Embryonic facial prominence (tissue), 1 donor: ENCODE measurements at regions not wholly inside any gene's neighbourhood (a gene's known extent, or its start where the extent isn't known, plus 50 kb on each side); places are given as distances from the start of the nearest gene placed in this dataset.

Experiments
- DNase-seq: peaks from one replicate; pipeline ENCODE4 v3.0.0-alpha.2; 2016; ENCODE audit errors: extremely low spot score

DNA sequence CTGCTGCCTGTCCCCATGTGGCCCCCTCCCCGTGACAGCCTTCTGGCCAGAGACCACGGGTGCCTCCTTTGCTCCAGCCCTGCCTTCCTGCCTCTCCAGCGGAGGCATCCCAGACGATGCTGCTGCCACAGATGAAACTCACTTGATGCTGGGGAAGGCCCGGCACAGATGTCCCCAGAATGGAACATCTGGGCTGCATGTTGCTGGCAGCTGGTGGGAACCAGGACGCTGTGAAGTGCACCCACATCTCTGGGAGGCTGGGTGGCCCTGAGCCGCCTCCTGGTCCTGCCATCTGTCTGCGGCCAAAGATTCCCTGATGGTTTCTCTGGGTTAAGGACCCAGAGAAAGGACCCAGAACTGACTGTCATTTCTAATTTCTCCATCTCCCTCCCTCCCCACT is 51.9 kb upstream of the PTPRS start:
- no peak for DNase-seq

DNA sequence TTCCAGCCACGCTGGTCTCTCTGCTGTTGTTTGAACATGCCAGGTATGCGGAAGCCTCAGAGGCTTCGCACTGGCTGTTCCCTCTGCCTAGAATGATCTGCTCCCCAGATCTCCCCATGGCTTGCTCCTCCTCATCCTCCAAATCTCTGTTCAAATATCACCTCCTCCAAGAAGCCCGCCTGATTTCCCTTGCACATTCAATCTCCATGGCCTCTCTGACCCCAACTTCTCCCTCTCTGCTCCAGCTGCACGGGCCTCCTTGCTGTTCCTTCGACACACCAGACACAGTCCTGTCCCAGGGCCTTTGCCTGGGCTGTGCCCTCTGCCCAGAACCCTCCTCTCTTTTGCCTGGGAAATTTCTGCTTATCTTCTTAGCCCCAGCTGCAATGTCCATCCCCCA is 52.5 kb upstream of the PTPRS start:
- no peak for DNase-seq

DNA sequence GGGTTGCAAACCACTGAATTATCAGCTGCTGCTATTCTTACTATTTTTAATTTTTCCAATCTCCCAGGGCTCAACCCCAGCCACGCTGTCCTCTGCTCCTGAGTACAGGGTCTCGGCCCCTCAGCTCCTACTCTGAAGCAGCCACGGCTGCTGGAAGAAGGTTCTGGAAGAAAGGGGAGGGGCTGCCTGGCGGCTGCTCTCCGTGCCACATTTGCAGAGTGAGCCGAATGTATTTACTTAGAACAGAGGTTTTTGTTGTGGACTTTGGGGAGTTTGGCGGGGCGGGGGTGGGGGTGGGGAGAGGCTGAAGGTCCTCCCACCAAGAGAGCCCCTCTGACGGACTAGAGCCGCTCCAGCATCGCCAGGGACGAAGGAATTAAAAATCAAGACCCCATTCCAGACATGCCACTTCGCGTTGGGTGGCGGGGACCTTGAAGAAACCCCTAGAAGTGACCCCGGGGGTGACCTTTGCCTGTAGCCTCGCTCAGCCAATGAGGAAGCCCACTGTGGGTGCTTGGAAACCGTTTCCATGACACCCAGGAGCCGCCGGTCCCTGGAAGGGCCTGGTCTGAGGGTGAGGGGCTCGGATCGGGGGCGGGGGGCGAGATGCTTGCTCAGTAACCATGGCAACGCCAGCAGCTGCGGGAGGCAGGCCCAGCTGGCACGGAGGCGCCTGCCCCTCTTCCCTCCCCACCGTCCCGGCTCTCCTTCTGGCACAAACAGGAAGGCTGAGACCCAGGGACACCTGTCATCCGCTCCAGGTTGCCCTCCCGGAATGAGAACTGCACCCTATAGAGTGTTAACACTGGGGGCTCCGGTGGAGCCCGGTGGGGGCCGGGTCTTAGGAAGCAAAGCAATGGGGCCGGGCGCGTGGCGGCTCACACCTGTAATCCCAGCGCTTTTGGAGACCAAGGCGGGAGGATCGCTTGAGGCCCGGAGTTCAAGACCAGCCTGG is 54.2 kb upstream of the PTPRS start:
- DNase-seq = no peak

DNA sequence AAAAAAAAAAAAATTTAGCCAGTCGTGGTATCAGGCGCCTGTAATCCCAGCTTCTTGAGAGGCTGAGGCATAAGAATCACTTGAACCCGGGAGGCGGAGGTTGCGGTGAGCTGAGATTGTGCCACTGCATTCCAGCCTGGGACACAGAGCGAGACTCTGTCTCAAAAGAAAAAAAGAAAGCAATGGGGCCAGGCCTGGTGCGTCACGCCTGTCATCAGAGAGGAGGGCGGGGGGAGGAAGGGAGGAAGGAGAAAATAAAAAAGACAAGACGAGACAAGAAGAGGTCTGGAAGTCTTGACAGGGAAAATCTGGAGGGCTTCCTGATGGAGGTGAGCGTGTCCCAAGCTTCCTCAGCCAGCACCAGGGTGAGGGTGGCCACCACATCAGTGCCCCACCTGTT is 54.9 kb upstream of the PTPRS start:
- no peak for DNase-seq

DNA sequence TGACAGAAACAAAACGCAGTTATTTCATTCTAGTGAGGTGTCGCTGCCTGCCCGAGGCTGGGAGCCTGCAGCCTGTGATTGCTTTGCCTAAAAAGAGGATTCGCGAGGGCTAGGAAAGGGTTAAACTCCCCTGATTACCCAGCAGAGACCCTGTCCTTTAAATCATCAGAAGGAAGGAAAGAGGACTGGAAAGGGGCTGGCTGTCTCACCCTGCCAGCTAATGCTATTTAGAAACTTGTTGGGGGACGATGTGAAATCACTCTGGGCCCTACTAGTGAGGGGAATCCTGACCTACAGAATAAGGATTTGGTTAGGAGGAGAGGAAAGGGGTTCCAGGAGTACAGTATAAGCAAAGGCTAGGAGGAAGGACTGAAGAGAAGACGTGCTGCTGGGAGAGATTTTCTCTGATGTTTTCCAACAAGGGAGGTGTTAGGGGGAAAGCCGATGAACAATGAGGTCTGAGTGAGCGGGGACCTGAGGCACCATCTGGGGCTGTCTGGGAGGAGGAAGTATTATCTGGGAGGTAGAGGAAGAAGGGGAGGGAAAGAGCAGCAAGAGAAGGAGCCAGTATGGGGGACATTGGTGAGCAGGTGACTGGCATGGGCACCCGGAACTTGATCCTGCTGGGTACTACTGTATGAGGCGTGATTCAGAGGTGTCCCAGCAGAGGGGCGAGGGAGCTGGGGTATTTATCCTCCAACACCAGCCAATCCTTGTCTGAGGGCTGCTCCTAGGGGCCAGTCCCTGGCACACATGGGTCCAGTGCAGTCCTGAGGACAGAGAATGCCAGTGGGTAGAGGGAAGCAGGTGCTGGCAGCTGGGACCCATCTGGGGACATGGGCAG is 55.7 kb upstream of the PTPRS start:
- no peak for DNase-seq

DNA sequence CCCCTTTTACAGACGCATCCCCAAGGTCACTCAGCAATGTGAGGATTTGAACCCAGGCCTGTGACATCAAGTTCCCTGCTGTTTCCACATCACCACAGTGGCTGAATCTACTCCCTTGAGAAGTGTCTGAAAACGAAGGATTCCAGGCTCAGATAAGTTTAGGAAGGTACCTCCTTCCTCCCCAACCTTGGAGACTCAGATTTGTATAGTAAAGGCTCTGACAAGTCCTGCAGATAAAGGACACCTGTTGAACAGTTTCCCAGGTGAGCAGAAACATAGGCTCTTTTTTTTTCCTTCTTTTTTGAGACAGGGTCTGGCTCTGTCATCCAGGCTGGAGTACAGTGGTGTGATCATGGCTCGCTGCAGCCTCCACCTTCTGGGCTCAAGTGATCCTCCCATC is 56.4 kb upstream of the PTPRS start:
- DNase-seq = no peak

DNA sequence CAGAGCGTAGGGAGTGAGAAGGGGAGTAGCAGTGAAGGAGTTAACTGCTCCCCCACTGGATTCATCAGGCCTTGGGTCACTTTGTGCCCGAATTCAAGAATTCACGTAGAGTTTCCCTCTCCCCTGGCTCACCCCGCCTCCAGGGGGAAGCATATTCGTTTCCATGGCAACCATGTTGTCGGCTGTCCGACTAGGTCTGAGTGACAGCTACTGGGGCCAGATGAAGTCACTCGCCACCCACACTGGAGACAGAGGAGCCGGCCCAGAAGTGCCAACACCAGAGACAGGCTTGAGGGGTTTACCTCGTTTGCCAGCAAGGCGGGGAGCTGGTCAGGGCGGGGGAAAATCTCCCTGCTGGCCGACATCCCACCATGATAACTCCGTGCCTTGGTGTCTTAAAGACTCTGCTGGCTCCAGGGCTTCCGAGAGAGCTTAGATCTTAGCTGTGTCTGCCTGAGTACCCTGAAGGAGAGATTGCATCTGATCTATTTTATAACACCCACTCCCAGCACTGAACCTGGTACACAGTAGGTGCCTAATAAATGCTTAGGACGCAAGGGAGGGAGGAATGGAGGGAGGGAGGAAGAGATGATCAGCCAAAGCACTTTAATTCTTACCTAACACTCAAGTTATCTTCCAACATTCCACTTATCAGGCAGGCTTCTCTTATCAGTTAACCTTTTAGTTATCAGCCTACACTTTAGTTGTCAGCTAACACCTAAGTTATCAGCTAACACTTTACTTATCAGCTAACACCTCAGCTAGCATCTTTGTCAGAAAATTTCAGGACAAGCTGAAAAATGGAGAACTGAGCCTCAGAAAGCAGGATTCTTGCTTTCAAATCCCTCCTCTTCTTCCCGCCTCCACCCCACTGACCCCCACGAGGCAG is 57.2 kb upstream of the ZNRF4 start:
- DNase-seq = no peak

DNA sequence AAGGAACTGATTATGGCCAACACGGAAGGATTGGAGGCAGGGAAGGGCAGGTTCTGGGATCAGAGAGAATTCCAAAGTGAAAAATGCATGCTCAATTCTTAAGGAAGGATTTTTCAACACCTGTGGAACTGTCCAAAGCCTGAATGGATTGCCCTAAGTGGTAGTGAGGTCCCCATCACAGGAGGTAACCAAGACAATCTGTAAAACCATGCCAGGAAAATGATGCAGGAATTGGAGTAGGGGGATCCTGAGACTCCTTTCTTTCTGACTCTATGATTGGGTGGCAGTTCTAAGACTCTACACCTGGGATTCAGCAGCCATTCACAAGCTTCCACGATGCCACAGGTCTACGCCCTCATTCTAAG is 56.5 kb upstream of the ZNRF4 start:
- DNase-seq = no peak

DNA sequence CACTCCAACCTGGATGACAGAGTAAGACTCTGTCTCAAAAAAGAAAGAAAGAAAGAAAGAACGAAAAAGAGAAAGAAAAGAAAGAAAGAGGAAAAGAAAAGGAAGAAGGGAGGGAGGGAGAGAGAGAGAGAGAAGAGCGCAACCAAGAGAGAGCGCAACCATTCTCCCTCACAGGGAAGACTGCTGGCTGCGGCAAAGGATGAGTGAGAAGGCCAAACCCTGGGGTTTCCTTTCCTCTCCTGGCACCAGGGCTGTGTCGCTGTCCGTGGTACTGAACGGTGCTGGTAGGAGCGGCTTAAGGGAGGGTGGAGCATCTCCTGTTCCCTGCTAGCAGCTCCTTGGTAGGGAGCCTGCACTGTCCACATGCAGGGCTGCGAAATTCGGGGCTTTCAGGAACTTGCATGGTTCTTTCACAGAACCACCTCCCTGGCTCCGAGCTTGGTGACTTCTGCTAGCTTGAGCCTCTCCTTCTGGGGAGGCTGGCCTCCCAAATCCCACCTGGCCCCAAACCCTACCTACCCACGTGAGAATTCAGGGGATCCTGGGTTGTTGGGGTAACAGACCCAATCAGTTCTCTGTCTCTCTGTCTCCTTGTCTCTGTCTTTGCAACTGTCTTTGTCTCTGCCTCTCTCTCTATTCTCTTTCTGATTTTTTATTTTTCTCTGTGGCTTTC is 51.1 kb upstream of the ZNRF4 start:
- DNase-seq = peak; percentile 68
